ENCODE measurements at regions not wholly inside any gene's neighbourhood (a gene's known extent, or its start where the extent isn't known, plus 50 kb on each side); places are given as distances from the start of the nearest gene placed in this dataset.

- ChIA-PET CTCF (ENCODE audit: partially characterized antibody) (interaction anchor here (0.9 to 1.9 kb wide), 3 partner anchors 12 to 528 kb away, joined by 3 to 4 read pairs (median 3); no protein-coding TSS in a partner anchor), POLR2A (ENCODE audit: partially characterized antibody) (no interaction called here)
- H3K79me1 ChIP-seq (ENCODE audit: low read depth, low read length): no peaks in the 10 kb centered on the region
- H2BK5ac ChIP-seq (ENCODE audit: low read depth, low read length): no peak overlapping the region
- no peak overlapping the region for H4K91ac ChIP-seq (replicated peaks; ENCODE audit: insufficient read length, low read length)
- H2BK15ac ChIP-seq (ENCODE audit: low read length): no peak overlapping the region
- no peaks in the 10 kb centered on the region for H3K27me3 ChIP-seq (replicated peaks in 1 of 4; ENCODE audit: control insufficient read depth in 3 of 4, extremely low read depth in 1 of 4, insufficient read depth in 3 of 4, low read length in 3 of 4)
- DNase-seq (ENCODE audit: low read depth in 1 of 2, low spot score in 2 of 2) (no peak), FAIRE-seq (no peak)
- H4K5ac ChIP-seq (ENCODE audit: insufficient read length, low read depth, low read length): no peak overlapping the region
- no peak overlapping the region for H3K27ac ChIP-seq (ENCODE audit: low read depth, low read length)
- no peak overlapping the region for H3K9ac ChIP-seq (replicated peaks in 1 of 4; ENCODE audit: extremely low read depth in 1 of 4, low read depth in 3 of 4, low read length in 3 of 4)
- WGBS, 2 experiments (ENCODE audit: extremely low coverage in 1 of 2, insufficient coverage in 1 of 2, insufficient read length in 1 of 2, insufficient replicate concordance in 2 of 2, low coverage in 1 of 2, low lambda C conversion rate in 2 of 2, missing lambda C conversion rate in 1 of 2): 86% methylated on average over 4 of the region's 4 CpGs; no CpG with 5 or more reads in 1 of the 2 experiments
- no peak overlapping the region for H3K23ac ChIP-seq (ENCODE audit: insufficient read length)
- no peak overlapping the region for H2BK12ac ChIP-seq (ENCODE audit: low read depth, low read length)
- H3K36me3 ChIP-seq (ENCODE audit: control insufficient read depth in 2 of 4, insufficient read depth in 4 of 4, low read length in 3 of 4): no peaks in the 10 kb centered on the region
- no peak overlapping the region for H3K56ac ChIP-seq (replicated peaks; ENCODE audit: insufficient read length, low read depth, low read length)
- no peak overlapping the region for H2AFZ ChIP-seq (ENCODE audit: low read length)
- H2AK5ac ChIP-seq (ENCODE audit: low read depth, low read length): no peak overlapping the region
- no peak overlapping the region for H3K4ac ChIP-seq (replicated peaks; ENCODE audit: insufficient read length, low read depth, low read length)
- no peak overlapping the region for H3K4me2 ChIP-seq (ENCODE audit: insufficient read depth in 1 of 2, low read depth in 2 of 2, low read length in 2 of 2)
- no peak overlapping the region for H2BK120ac ChIP-seq (replicated peaks; ENCODE audit: low read depth, low read length)
- no peaks in the 10 kb centered on the region for H3K4me1 ChIP-seq (replicated peaks in 1 of 4; ENCODE audit: control insufficient read depth in 3 of 4, insufficient read depth in 4 of 4, low read length in 3 of 4)
- no peak overlapping the region for H3K4me3 ChIP-seq (ENCODE audit: extremely low read depth in 1 of 4, insufficient read depth in 2 of 4, low read depth in 3 of 4, low read length in 4 of 4)
- no peak overlapping the region for H4K8ac ChIP-seq (ENCODE audit: extremely low read depth, insufficient read depth, low read length)
- H3K79me2 ChIP-seq (ENCODE audit: control insufficient read depth in 1 of 2, insufficient read depth in 2 of 2, low read length in 2 of 2): no peaks in the 10 kb centered on the region
- H3K9me3 ChIP-seq (ENCODE audit: insufficient read depth in 2 of 2, low read depth in 1 of 2, low read length in 1 of 2): no peaks in the 10 kb centered on the region
- no peak overlapping the region for H3K14ac ChIP-seq (ENCODE audit: insufficient read length)
- H3K23me2 ChIP-seq (ENCODE audit: low read depth, low read length): no peaks in the 10 kb centered on the region
- no peaks in the 10 kb centered on the region for H4K20me1 ChIP-seq (replicated peaks in 1 of 2; ENCODE audit: control insufficient read depth in 1 of 2, insufficient read depth in 2 of 2, low read length in 2 of 2)
- no peak overlapping the region for H2BK20ac ChIP-seq (ENCODE audit: low read length)
- H3K18ac ChIP-seq (ENCODE audit: extremely low read depth, low read length): no peak overlapping the region
- no peak for TF ChIP-seq TBP (IDR thresholded peaks at IDR 0.05; ENCODE audit: low read depth, low read length)
- TF ChIP-seq EGR1 (IDR thresholded peaks at IDR 0.05; ENCODE audit: borderline replicate concordance, low read depth, low read length): no peak
- TF ChIP-seq BCL11A (IDR thresholded peaks at IDR 0.05; ENCODE audit: low read depth in 2 of 2, low read length in 2 of 2): no peak
- TF ChIP-seq HDAC6 (IDR thresholded peaks at IDR 0.05; ENCODE audit: low read depth, low read length): no peak
- TF ChIP-seq BRCA1 (IDR thresholded peaks at IDR 0.05; ENCODE audit: low read depth, low read length): no peak
- no peak for TF ChIP-seq EZH2 (IDR thresholded peaks at IDR 0.05; ENCODE audit: low read depth, low read length, severe bottlenecking)
- TF ChIP-seq TAF7 (optimal IDR thresholded peaks at IDR 0.05; ENCODE audit: borderline replicate concordance, low read depth, low read length): no peak
- no peak for TF ChIP-seq CREB1 (IDR thresholded peaks at IDR 0.05)
- TF ChIP-seq KDM5A (IDR thresholded peaks at IDR 0.05; ENCODE audit: low read length): no peak
- TF ChIP-seq SIX5 (IDR thresholded peaks at IDR 0.05; ENCODE audit: low read depth, low read length): no peak
- TF ChIP-seq NRF1 (IDR thresholded peaks at IDR 0.05; ENCODE audit: low read depth, low read length): no peak
- TF ChIP-seq CBX5 (IDR thresholded peaks at IDR 0.05; ENCODE audit: low read depth, low read length): no peak
- TF ChIP-seq TCF12 (IDR thresholded peaks at IDR 0.05; ENCODE audit: low read depth, low read length): no peak
- no peak for TF ChIP-seq CEBPB (IDR thresholded peaks at IDR 0.05; ENCODE audit: low read depth, low read length)
- TF ChIP-seq GTF2F1 (IDR thresholded peaks at IDR 0.05; ENCODE audit: borderline replicate concordance, low read depth, low read length): no peak
Measured at GRCh38 chr10:44198096-44198779, 186.7 kb downstream of the CXCL12 start.

Measured in H1 (cell line).